SK-N-SH (cell line): ENCODE measurements at regions not wholly inside any gene's neighbourhood (a gene's known extent, or its start where the extent isn't known, plus 50 kb on each side); places are given as distances from the start of the nearest gene placed in this dataset.

Experiments
- CTCF ChIA-PET: fragments of 300-600, 350-600 bp; formaldehyde crosslinking; extraction: SDS; loops from one replicate; lab custom pipeline; 2021; lab: Yijun Ruan, JAX
- POLR2A ChIA-PET: fragments of 350-600 bp; sonication (Branson Sonifier 250); formaldehyde crosslinking; extraction: SDS; loops from one replicate; lab custom pipeline; 2020; ENCODE audit warnings: antibody characterized with exemption, inconsistent platforms; lab: Yijun Ruan, JAX
- DNase-seq: peaks from one replicate; pipeline ENCODE4 v3.0.0; 2012
- H2AFZ ChIP-seq: fragments of 200-600 bp; sonication (generic); 2 replicates; pipeline ENCODE4 v1.8.1; 2016; ENCODE audit warnings: antibody characterized with exemption, mild to moderate bottlenecking, low read depth
- H3F3A ChIP-seq: fragments of 200-600 bp; sonication (generic); replicated peaks from 2 replicates; pipeline ENCODE3; 2016; ENCODE audit warnings: antibody characterized with exemption, mild to moderate bottlenecking; ENCODE audit not compliant: insufficient read depth
- H3K27ac ChIP-seq, 2 experiments: fragments of 200-500 bp in 1 of 2; fragments of 200-600 bp in 1 of 2; sonication (Bioruptor generic) in 1 of 2; sonication (generic), shearing (Covaris generic) in 1 of 2; 2 replicates each; pipeline versions ENCODE4 v1.5.1 to v1.6.1; 2014 to 2016; ENCODE audit warnings: low read depth in 2 of 2, inconsistent platforms in 1 of 2, low read length in 1 of 2, mild to moderate bottlenecking in 1 of 2, mixed read lengths in 1 of 2
- H3K27me3 ChIP-seq: fragments of 200-600 bp; sonication (generic), shearing (Covaris generic); 2 replicates; pipeline ENCODE4 v1.6.1; 2016; ENCODE audit warnings: mixed run types; ENCODE audit not compliant: insufficient read depth
- H3K36me3 ChIP-seq, 2 experiments: fragments of 200-500 bp in 1 of 2; fragments of 200-600 bp in 1 of 2; sonication (Bioruptor generic) in 1 of 2; sonication (generic) in 1 of 2; replicated peaks in 1 of 2; 2 replicates each; pipeline versions ENCODE3 to v1.5.1; 2014 to 2016; ENCODE audit warnings: low read length in 1 of 2, mild to moderate bottlenecking in 1 of 2; ENCODE audit not compliant: insufficient read depth in 2 of 2, control insufficient read depth in 1 of 2
- H3K4me1 ChIP-seq, 2 experiments: fragments of 200-500 bp in 1 of 2; fragments of 200-600 bp in 1 of 2; sonication (Bioruptor generic) in 1 of 2; sonication (generic), shearing (Covaris generic) in 1 of 2; 2 replicates each; pipeline versions ENCODE4 v1.5.1 to v1.6.1; 2014 to 2016; ENCODE audit warnings: low read depth in 1 of 2, low read length in 1 of 2, mixed run types in 1 of 2; ENCODE audit not compliant: insufficient read depth in 2 of 2, control insufficient read depth in 1 of 2
- H3K4me2 ChIP-seq: fragments of 200-600 bp; sonication (generic), shearing (Covaris generic); 2 replicates; pipeline ENCODE4 v1.6.1; 2017; ENCODE audit warnings: mixed run types
- H3K4me3 ChIP-seq, 2 experiments: fragments of 200-500 bp in 1 of 2; fragments of 200-600 bp in 1 of 2; sonication (Bioruptor generic) in 1 of 2; sonication (generic), shearing (Covaris generic) in 1 of 2; 2 replicates each; pipeline versions ENCODE4 v1.5.1 to v1.8.1; 2014 to 2016; ENCODE audit warnings: low read depth in 2 of 2, inconsistent platforms in 1 of 2, low read length in 1 of 2, mild to moderate bottlenecking in 1 of 2, mixed read lengths in 1 of 2, moderate library complexity in 1 of 2
- H3K79me2 ChIP-seq: fragments of 200-600 bp; sonication (generic); 2 replicates; pipeline ENCODE4 v1.8.1; 2017; ENCODE audit warnings: mild to moderate bottlenecking; ENCODE audit not compliant: insufficient read depth
- H3K9ac ChIP-seq: fragments of 200-600 bp; sonication (generic); 2 replicates; pipeline ENCODE4 v1.6.1; 2017; ENCODE audit warnings: mixed run types
- H3K9me2 ChIP-seq: fragments of 200-600 bp; sonication (generic); 2 replicates; pipeline ENCODE4 v1.6.1; 2017; ENCODE audit warnings: mixed run types
- H3K9me3 ChIP-seq: fragments of 200-600 bp; sonication (generic); 2 replicates; pipeline ENCODE4 v1.6.1; 2017; ENCODE audit warnings: mixed run types, mild to moderate bottlenecking, moderate library complexity
- H4K20me1 ChIP-seq: fragments of 200-600 bp; sonication (generic); 2 replicates; pipeline ENCODE4 v1.6.1; 2017; ENCODE audit warnings: mild to moderate bottlenecking, mixed run types; ENCODE audit not compliant: insufficient read depth
- CTCF ChIP-seq: fragments of 200-600 bp; sonication (generic); IDR thresholded peaks from 2 replicates; pipeline ENCODE4 v1.6.1; 2017; ENCODE audit warnings: antibody characterized with exemption, mild to moderate bottlenecking, moderate library complexity
- FOXJ3 ChIP-seq: sonication (generic); formaldehyde crosslinking; IDR thresholded peaks from 2 replicates; pipeline ENCODE4 v1.5.1; 2020; ENCODE audit warnings: mild to moderate bottlenecking, missing genetic modification reagents
- NFIC ChIP-seq: IDR thresholded peaks from 2 replicates; pipeline ENCODE4 v1.4.0; 2012; ENCODE audit warnings: borderline replicate concordance
- PBX3 ChIP-seq: IDR thresholded peaks from 2 replicates; pipeline ENCODE4; 2012
- SIN3A ChIP-seq: IDR thresholded peaks from 2 replicates; pipeline ENCODE4 v1.6.1; 2012; ENCODE audit warnings: low read depth, mild to moderate bottlenecking, low read length, moderate library complexity, borderline replicate concordance
- SMC3 ChIP-seq: IDR thresholded peaks from 2 replicates; pipeline ENCODE4 v1.6.1; 2012; ENCODE audit warnings: low read depth, low read length, improper control_type of control experiment
- TEAD4 ChIP-seq: IDR thresholded peaks from 2 replicates; pipeline ENCODE4 v1.4.0; 2012; ENCODE audit warnings: mild to moderate bottlenecking, borderline replicate concordance; ENCODE audit not compliant: insufficient read depth
- WGBS: methylation state at CpG from one replicate; pipeline ENCODE4 v1.1.6; 2017; ENCODE audit warnings: low lambda C conversion rate; 5-methylcytosine and 5-hydroxymethylcytosine counted together
- TF ChIP-seq, protein P1 (sequence below): IDR thresholded peaks from 2 replicates; pipeline ENCODE4 v1.4.0; 2012; ENCODE audit warnings: low read depth
- TF ChIP-seq, protein P2 (sequence below): IDR thresholded peaks from 2 replicates; pipeline ENCODE4 v1.4.0; 2012; ENCODE audit warnings: low read depth, borderline replicate concordance
- TF ChIP-seq, protein P3 (sequence below): IDR thresholded peaks from 2 replicates; pipeline ENCODE4 v1.4.0; 2012; ENCODE audit warnings: low read depth, borderline replicate concordance
- TF ChIP-seq, protein P4 (sequence below): fragments of 150-350 bp; IDR thresholded peaks from 2 replicates; pipeline ENCODE4 v1.6.1; 2017; ENCODE audit warnings: antibody characterized with exemption, low read length, low read depth, borderline replicate concordance

- CTCF ChIA-PET = interaction anchor here (1.7 to 8.3 kb wide), 2 partner anchors 11 to 18 kb away, joined by 7 to 61 read pairs; no protein-coding TSS in a partner anchor
- WGBS = 33% methylated on average over 4 of the region's 8 CpGs
Measured at GRCh38 chr1:5763696-5764370, 228.4 kb downstream of the NPHP4 start.

GRCh38 chr1:5758859-5759578, 233.2 kb downstream of the NPHP4 start:
- no peaks in the 10 kb centered on the region for H3K27me3 ChIP-seq
- H3K9ac ChIP-seq = no peak overlapping the region
- CTCF ChIA-PET = interaction anchor here (1.0 to 8.3 kb wide), 2 partner anchors 13 to 216 kb away, joined by 5 to 61 read pairs; no protein-coding TSS in a partner anchor
- H3K36me3 ChIP-seq = no peaks in the 10 kb centered on the region
- H3F3A ChIP-seq = no peaks in the 10 kb centered on the region
- H2AFZ ChIP-seq = no peak overlapping the region
- H3K4me3 ChIP-seq = no peak overlapping the region
- no peak overlapping the region for H3K27ac ChIP-seq
- no peak overlapping the region for H3K4me2 ChIP-seq
- 38% methylated on average over 10 of the region's 19 CpGs for WGBS
- no peaks in the 10 kb centered on the region for H3K9me3 ChIP-seq
- TF ChIP-seq, protein P1, sequence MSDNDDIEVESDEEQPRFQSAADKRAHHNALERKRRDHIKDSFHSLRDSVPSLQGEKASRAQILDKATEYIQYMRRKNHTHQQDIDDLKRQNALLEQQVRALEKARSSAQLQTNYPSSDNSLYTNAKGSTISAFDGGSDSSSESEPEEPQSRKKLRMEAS = no peak
- TF ChIP-seq, protein P2, sequence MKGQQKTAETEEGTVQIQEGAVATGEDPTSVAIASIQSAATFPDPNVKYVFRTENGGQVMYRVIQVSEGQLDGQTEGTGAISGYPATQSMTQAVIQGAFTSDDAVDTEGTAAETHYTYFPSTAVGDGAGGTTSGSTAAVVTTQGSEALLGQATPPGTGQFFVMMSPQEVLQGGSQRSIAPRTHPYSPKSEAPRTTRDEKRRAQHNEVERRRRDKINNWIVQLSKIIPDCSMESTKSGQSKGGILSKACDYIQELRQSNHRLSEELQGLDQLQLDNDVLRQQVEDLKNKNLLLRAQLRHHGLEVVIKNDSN = no peak
- TF ChIP-seq PBX3 (no peak), NFIC (no peak), SMC3 (no peak), SIN3A (no peak), CTCF (no peak)
- TF ChIP-seq, protein P3, sequence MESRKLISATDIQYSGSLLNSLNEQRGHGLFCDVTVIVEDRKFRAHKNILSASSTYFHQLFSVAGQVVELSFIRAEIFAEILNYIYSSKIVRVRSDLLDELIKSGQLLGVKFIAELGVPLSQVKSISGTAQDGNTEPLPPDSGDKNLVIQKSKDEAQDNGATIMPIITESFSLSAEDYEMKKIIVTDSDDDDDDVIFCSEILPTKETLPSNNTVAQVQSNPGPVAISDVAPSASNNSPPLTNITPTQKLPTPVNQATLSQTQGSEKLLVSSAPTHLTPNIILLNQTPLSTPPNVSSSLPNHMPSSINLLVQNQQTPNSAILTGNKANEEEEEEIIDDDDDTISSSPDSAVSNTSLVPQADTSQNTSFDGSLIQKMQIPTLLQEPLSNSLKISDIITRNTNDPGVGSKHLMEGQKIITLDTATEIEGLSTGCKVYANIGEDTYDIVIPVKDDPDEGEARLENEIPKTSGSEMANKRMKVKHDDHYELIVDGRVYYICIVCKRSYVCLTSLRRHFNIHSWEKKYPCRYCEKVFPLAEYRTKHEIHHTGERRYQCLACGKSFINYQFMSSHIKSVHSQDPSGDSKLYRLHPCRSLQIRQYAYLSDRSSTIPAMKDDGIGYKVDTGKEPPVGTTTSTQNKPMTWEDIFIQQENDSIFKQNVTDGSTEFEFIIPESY = no peak
- H3K4me1 ChIP-seq = no peaks in the 10 kb centered on the region
- no peaks in the 10 kb centered on the region for H4K20me1 ChIP-seq
- no peak for DNase-seq
- H3K9me2 ChIP-seq = no peaks in the 10 kb centered on the region
- H3K79me2 ChIP-seq = no peaks in the 10 kb centered on the region
- POLR2A ChIA-PET = no interaction called here

More at GRCh38 chr1:5763696-5764370, 228.4 kb downstream of the NPHP4 start:
- POLR2A ChIA-PET = no interaction called here
- H3K9me3 ChIP-seq = no peaks in the 10 kb centered on the region
- no peak for DNase-seq
- no peaks in the 10 kb centered on the region for H3F3A ChIP-seq
- no peaks in the 10 kb centered on the region for H3K79me2 ChIP-seq
- H3K36me3 ChIP-seq = no peaks in the 10 kb centered on the region
- H3K4me3 ChIP-seq = no peak overlapping the region
- no peak for TF ChIP-seq FOXJ3 (CRISPR knock-in tag)
- TF ChIP-seq, protein P4, sequence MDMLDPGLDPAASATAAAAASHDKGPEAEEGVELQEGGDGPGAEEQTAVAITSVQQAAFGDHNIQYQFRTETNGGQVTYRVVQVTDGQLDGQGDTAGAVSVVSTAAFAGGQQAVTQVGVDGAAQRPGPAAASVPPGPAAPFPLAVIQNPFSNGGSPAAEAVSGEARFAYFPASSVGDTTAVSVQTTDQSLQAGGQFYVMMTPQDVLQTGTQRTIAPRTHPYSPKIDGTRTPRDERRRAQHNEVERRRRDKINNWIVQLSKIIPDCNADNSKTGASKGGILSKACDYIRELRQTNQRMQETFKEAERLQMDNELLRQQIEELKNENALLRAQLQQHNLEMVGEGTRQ = no peak
- no peak for TF ChIP-seq TEAD4
- H2AFZ ChIP-seq = no peak overlapping the region
- H3K4me2 ChIP-seq = no peak overlapping the region
- H3K9me2 ChIP-seq = no peaks in the 10 kb centered on the region
- peaks cover 0 to 25% of the 10 kb centered on the region in 2 experiments; a peak in 1 of 4 replicates for H3K4me1 ChIP-seq
- no peaks in the 10 kb centered on the region for H4K20me1 ChIP-seq
- no peaks in the 10 kb centered on the region for H3K27me3 ChIP-seq
- H3K27ac ChIP-seq = no peak overlapping the region
- no peak overlapping the region for H3K9ac ChIP-seq
